HG03064 (cell line): ENCODE measurements at regions not wholly inside any gene's neighbourhood (a gene's known extent, or its start where the extent isn't known, plus 50 kb on each side); places are given as distances from the start of the nearest gene placed in this dataset.

Source experiments
- ATAC-seq: cut with Tn5 transposase; IDR thresholded peaks from one replicate; pipeline ENCODE4 v1.9.1; 2021; ENCODE audit warnings: low read depth; ENCODE audit not compliant: unreplicated experiment

DNA sequence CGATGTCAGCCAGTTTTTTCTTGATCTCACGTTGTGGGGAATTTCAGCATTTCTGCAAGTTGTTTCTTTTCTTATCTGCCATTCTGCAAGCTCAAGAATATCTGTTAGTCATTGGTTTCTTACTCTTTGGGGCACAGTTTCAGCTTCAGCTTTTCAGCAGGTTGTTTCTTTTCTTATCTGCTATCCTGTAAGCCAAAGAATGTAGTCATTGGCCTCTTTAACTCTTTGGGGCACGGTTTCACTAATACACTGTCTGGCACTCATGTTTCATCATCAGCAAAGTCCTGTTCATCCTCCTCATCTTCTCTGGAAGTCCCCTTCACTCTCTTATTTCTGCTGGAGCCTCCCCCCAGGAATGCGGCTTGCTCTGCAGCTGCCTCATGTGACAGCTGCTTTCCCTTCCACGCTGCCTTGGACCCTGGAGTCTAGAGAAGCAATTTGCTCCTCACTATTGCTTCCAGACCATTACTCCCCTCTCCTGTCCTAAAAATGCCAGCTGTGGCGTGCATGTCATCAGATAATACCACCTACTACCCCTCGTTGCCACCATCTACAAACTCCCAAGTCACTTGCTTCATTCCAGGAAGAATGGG lies 67.0 kb upstream of the CACNA1E start:
- ATAC-seq: no peak

DNA sequence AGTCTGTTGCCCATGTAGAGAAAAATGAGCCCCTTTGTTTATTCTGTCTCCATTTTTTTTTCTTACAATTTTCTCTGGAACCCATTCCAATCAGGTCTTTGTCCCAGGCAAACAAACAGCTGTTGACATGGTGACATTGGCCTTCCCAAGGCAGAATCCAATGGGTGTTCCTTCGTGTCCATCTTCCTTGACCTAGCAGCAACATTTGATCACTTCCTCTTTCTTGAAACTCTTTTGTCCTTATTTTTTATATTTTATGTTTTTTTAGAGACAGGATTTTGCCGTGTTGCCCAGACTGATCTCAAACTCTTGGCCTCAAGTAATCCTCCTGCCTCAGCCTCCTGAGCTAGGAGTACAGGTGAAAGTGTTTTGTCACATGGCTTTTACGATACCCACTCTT lies 65.4 kb upstream of the CACNA1E start:
- no peak for ATAC-seq

DNA sequence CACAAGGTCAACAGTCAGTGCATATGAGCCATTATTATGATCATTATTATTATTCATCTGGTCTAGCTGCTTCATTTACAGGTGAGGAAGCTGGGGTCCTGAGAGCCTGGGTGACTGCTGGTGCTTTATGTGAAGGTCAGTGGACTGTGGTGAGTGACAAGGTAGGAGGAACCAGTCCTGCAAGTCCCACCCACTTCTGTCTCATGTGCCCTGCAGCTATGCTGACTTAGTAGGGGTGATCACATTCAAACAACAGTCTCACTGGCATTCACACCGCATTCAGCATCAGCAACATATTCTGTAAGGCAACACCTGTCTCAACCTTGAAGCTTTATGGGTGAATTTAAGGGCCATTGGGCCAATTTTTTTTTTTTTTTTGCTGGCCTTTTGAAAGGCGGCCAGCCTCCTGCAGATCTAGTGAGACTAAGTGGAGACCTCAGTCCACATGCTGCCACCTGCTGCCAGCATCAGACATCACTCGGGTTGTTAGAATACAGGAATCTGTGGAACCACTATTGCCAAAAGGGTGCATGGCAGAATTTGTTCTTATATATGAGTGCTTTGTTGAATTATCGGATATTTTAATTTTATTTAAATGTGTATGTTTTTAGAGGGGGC lies 59.9 kb upstream of the CACNA1E start:
- no peak for ATAC-seq

DNA sequence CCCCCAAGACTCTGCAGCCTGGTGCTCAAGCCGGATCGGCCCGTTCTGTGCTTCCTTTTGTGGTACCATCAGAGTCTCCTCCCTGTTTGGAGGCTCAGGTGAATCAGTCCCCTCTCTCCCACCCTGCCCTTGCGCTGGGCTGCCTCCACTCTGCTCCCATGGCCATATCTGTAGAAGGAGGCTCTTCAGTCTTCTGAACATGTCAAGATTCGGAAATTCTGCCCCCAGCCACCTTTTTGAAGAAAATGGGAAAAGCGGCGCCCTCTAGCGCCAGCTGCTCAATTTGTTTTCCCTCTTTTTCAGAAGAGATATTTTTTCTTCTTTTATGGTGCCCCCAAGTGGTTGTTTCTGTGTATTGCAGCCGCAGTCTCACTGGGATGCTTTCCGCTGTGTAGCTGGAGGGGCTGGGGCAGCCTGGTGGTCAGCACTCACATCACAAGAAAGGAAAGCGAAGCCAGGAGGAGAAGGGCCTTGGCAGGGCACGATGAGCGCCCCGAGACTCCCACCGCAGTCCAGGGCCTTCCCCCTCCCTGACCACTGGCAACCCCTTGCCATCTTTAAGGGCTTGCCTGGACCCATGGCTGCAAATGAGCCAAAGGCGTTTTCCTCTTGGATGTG lies 58.4 kb upstream of the CACNA1E start:
- ATAC-seq: no peak

DNA sequence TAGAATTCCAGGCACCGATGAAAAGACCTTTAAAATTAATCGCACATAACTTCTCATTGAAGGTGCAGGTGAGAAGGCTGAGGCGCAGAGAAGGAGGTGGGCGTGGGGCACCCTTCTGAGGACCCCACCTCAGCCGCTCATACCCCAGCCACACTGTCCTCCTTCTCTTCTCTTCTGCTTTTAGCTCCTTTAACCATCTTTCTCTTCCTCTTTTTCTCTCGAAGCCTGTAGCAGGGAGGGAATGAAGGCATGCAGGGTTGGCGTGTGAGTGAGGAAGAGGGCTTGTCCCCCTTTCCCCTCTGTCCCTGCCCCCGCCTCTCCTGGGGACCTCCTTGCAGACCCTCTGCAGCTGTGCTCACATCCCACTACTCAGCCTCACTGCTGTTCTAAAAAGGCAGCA lies 57.8 kb upstream of the CACNA1E start:
- no peak for ATAC-seq

DNA sequence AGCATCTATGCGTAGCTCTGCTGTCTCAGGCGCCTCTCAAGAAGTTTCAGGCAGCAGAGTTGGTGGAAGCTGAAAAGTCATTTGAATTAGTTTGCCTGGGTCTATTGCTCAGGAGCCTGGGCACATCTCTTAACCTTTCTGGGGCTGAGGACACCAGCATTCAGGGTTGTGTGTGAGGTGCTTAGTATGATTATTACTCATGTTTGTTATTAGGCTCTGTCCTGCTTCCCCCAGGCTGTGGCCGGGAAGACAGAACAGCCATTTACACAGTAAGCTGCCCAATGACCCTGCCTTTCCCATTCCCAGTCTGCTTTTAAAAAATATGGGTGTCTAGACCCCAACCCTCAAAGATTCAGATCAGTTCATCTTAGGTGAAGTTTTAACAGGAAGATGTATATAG lies 53.9 kb upstream of the CACNA1E start:
- no peak for ATAC-seq

DNA sequence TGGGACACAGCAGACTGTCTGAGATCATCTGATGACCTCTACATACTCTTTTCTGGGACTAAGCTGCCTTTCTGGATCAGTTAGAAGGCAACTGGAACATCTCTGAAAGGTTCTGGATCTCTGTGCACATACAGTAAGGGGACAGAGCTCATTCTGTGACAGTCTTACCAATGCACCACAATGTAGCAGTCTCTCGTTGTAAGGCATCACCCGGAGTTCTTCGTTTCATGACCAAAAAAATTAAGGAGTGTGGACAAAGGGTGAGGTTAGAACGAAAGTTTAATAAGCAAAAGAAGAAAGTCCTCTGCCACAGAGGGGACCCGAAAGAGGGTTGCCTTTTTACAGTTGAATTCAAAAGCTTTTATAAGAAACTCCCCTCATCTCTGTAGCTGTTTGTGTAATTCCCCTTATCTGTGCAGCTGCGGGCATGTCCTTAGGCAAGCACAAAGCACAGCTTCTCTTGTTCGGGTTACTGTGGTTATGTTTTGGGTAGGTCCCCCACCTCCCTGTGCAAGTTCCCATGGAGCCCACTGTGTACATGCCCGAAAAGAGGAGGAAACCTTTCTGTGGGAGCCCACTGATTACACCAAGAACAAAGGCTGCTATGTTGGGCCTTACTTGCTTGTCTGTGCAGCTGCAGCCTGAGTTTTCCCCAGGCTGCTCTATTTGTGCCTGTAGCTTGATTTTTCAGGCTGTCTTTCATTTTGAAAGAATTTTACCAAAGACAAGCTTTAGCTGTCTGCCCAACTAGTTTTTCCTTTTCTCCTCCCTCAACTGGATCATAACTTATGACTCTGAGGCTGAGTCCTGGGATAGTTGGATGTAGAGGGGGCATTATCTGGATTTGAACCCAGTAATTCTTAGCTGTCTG lies 53.1 kb upstream of the CACNA1E start:
- ATAC-seq: peak; percentile 57
